ENCODE measurements at regions not wholly inside any gene's neighbourhood (a gene's known extent, or its start where the extent isn't known, plus 50 kb on each side); places are given as distances from the start of the nearest gene placed in this dataset.

DNA sequence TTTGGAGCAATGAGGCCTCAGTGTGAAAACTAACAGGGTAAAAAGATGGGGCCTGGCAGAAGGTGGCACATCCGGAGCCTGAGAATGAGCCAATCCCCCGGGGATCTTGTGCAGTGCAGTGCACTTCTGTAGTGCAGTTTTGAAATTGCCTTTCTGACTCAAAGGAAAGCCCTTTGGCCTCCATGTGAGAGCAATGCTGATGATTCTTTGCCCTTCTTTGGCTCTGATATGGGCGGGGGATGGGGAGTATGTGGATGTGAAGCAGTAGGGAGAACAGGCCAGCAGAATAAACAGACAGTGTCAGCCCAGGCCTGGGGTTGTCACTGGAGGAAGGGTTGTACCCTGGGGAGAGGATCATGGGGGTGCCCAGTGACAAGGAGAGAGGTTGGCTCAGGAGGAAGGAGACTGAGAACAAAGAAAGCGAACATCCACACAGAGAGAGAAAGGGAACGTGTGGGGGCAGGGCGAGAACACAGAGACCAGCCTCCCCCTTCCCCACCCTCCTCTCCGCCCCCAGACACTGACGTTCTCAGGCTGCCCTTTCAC is 351.2 kb downstream of the CDC5L start:
- Histone ChIP-seq H2BK20ac (ENCODE audit: low read depth, low read length, poor library complexity, severe bottlenecking) (no peak overlapping the region), H2BK15ac (ENCODE audit: low read depth, low read length) (no peak overlapping the region), H3K79me2 (ENCODE audit: insufficient read depth, low read length) (no peaks in the 10 kb centered on the region), H3K4me2 (ENCODE audit: insufficient read depth, insufficient read length, low read length) (no peak overlapping the region), H3K4me1 (ENCODE audit: insufficient read depth, low read length) (no peaks in the 10 kb centered on the region; the same call in 1 of the 2 replicates), H3K4ac (ENCODE audit: low read depth, low read length) (no peak overlapping the region), H4K91ac (ENCODE audit: insufficient read length, low read depth, low read length) (no peak overlapping the region), H2AFZ (ENCODE audit: low read length) (no peak overlapping the region), H3K9ac (ENCODE audit: extremely low read depth, insufficient read length, low read length) (no peak overlapping the region), H2BK12ac (ENCODE audit: insufficient read length, low read depth, low read length) (no peak overlapping the region), H3K23ac (ENCODE audit: insufficient read length, low read depth, low read length) (no peak overlapping the region), H4K20me1 (ENCODE audit: control insufficient read depth, insufficient read depth, insufficient read length) (no peaks in the 10 kb centered on the region), H2BK120ac (ENCODE audit: low read depth, low read length, poor library complexity, severe bottlenecking) (no peak overlapping the region), H3K56ac (ENCODE audit: insufficient read length, low read depth, low read length) (no peak overlapping the region), H3K23me2 (ENCODE audit: insufficient read length, low read depth, low read length, poor library complexity, severe bottlenecking) (no peaks in the 10 kb centered on the region), H2AK5ac (ENCODE audit: insufficient read length, low read length) (no peak overlapping the region), H3K18ac (ENCODE audit: insufficient read length, low read depth, low read length) (peak overlapping the region; percentile 47), H3K27me3 (ENCODE audit: insufficient read depth, low read length) (no peaks in the 10 kb centered on the region), H3K79me1 (ENCODE audit: insufficient read depth, low read depth, low read length, poor library complexity, severe bottlenecking) (no peaks in the 10 kb centered on the region), H3K14ac (ENCODE audit: insufficient read depth, low read length) (no peak overlapping the region), H3K27ac (ENCODE audit: insufficient read length, low read depth, low read length) (no peak overlapping the region), H3K9me3 (ENCODE audit: control insufficient read depth, low read depth, low read length) (no peaks in the 10 kb centered on the region), H2BK5ac (ENCODE audit: insufficient read length, low read length) (no peak overlapping the region), H4K5ac (ENCODE audit: insufficient read length, low read depth, low read length) (no peak overlapping the region), H4K8ac (replicated peaks; ENCODE audit: insufficient read length, low read depth, low read length) (no peak overlapping the region), H3T11ph (ENCODE audit: low read length) (no peak overlapping the region)
- no peaks in the 10 kb centered on the region for H3K36me3 Mint-ChIP-seq (ENCODE audit: insufficient read depth in 1 of 3, low read depth in 3 of 3)
- DNase-seq = no peak
- H3K4me3 Mint-ChIP-seq = no peak overlapping the region
- peaks cover 20% of the 10 kb centered on the region in 2 experiments for H3K4me1 Mint-ChIP-seq
- TF ChIP-seq, protein P1, sequence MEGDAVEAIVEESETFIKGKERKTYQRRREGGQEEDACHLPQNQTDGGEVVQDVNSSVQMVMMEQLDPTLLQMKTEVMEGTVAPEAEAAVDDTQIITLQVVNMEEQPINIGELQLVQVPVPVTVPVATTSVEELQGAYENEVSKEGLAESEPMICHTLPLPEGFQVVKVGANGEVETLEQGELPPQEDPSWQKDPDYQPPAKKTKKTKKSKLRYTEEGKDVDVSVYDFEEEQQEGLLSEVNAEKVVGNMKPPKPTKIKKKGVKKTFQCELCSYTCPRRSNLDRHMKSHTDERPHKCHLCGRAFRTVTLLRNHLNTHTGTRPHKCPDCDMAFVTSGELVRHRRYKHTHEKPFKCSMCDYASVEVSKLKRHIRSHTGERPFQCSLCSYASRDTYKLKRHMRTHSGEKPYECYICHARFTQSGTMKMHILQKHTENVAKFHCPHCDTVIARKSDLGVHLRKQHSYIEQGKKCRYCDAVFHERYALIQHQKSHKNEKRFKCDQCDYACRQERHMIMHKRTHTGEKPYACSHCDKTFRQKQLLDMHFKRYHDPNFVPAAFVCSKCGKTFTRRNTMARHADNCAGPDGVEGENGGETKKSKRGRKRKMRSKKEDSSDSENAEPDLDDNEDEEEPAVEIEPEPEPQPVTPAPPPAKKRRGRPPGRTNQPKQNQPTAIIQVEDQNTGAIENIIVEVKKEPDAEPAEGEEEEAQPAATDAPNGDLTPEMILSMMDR (conservative IDR thresholded peaks at IDR 0.05) = no peak
- no CpG with 5 or more reads among the region's 8 CpGs for WGBS (ENCODE audit: extremely low coverage, insufficient read length, low lambda C conversion rate)
- H3K9me3 Mint-ChIP-seq = no peaks in the 10 kb centered on the region; a peak in 1 of 5 replicates
- peaks cover 6% of the 10 kb centered on the region for H3K27me3 Mint-ChIP-seq (ENCODE audit: low read depth)
- peak overlapping the region in 2 of 3 experiments; percentile 76 to 86; a peak in 3 of 7 replicates for H3K27ac Mint-ChIP-seq

Data from H9 (cell line).